ENCODE measurements at regions not wholly inside any gene's neighbourhood (a gene's known extent, or its start where the extent isn't known, plus 50 kb on each side); places are given as distances from the start of the nearest gene placed in this dataset.

- no peak for TF ChIP-seq CBFB (IDR thresholded peaks at IDR 0.05; ENCODE audit: low read depth)
- TF ChIP-seq SUPT20H (IDR thresholded peaks at IDR 0.05; ENCODE audit: borderline replicate concordance, control insufficient read depth, low read depth, low read length): no peak
- TF ChIP-seq MTA3 (IDR thresholded peaks at IDR 0.05; ENCODE audit: borderline replicate concordance, low read length): no peak
These were observed 183.0 kb upstream of the MMS22L start (continued) for GRCh38 chr6:97465877-97466561.

GRCh38 chr6:97468981-97469380, 186.0 kb upstream of the MMS22L start:
- Histone ChIP-seq H3K27me3 (replicated peaks in 1 of 2; ENCODE audit: control insufficient read depth in 2 of 2, insufficient read depth in 2 of 2, low read length in 1 of 2) (no peaks in the 10 kb centered on the region), H3K9me3 (replicated peaks; ENCODE audit: control insufficient read depth, insufficient read depth, low read length) (no peaks in the 10 kb centered on the region), H3K79me2 (ENCODE audit: control insufficient read depth, insufficient read depth, low read length) (no peaks in the 10 kb centered on the region), H4K20me1 (ENCODE audit: control insufficient read depth, insufficient read depth) (no peaks in the 10 kb centered on the region), H3K9ac (ENCODE audit: control insufficient read depth, insufficient read depth, low read length) (no peak overlapping the region), H3K36me3 (ENCODE audit: control insufficient read depth in 2 of 2, insufficient read depth in 2 of 2, low read length in 1 of 2) (no peaks in the 10 kb centered on the region), H3K4me2 (ENCODE audit: control insufficient read depth, insufficient read depth) (no peak overlapping the region), H2AFZ (ENCODE audit: control insufficient read depth, low read depth, low read length) (no peak overlapping the region), H3K27ac (ENCODE audit: control insufficient read depth, insufficient read depth) (no peak overlapping the region), H3K4me3 (no peak overlapping the region), H3K4me1 (ENCODE audit: control insufficient read depth, insufficient read depth, low read length) (no peaks in the 10 kb centered on the region)
- SMC1A ChIA-PET (ENCODE audit: uncharacterized antibody, unreplicated experiment): interaction anchor here (0.7 to 1.0 kb wide), 2 partner anchors 147 to 961 kb away, joined by 3 read pairs; no protein-coding TSS in a partner anchor
- no TSS peak for BruUV-seq (replicated peaks)
- ATAC-seq (no peak), FAIRE-seq (no peak), DNase-seq (ENCODE audit: low read depth, low spot score) (no peak)
- intact Hi-C loops (cut with micrococcal nuclease; ENCODE audit: unreplicated experiment) (no loop called here), in situ Hi-C loops (cut with MboI) (no loop called here)
- RAD21 ChIA-PET (ENCODE audit: unreplicated experiment): no interaction called here
- POLR2A ChIA-PET: no interaction called here
- CTCF ChIA-PET: interaction anchor here (1.2 to 2.1 kb wide), 2 partner anchors 28 to 283 kb away, joined by 3 to 4 read pairs; no protein-coding TSS in a partner anchor
- no peak for TF ChIP-seq BACH1 (IDR thresholded peaks at IDR 0.05; ENCODE audit: borderline replicate concordance)
- no peak for TF ChIP-seq ATF3 (IDR thresholded peaks at IDR 0.05; ENCODE audit: borderline replicate concordance, extremely low read depth, low read depth, low read length)
- TF ChIP-seq SMARCA5 (IDR thresholded peaks at IDR 0.05): no peak
- no peak for TF ChIP-seq CHD4 (IDR thresholded peaks at IDR 0.05)
- TF ChIP-seq, protein P1, sequence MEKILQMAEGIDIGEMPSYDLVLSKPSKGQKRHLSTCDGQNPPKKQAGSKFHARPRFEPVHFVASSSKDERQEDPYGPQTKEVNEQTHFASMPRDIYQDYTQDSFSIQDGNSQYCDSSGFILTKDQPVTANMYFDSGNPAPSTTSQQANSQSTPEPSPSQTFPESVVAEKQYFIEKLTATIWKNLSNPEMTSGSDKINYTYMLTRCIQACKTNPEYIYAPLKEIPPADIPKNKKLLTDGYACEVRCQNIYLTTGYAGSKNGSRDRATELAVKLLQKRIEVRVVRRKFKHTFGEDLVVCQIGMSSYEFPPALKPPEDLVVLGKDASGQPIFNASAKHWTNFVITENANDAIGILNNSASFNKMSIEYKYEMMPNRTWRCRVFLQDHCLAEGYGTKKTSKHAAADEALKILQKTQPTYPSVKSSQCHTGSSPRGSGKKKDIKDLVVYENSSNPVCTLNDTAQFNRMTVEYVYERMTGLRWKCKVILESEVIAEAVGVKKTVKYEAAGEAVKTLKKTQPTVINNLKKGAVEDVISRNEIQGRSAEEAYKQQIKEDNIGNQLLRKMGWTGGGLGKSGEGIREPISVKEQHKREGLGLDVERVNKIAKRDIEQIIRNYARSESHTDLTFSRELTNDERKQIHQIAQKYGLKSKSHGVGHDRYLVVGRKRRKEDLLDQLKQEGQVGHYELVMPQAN (conservative IDR thresholded peaks at IDR 0.05): no peak
- TF ChIP-seq NRF1 (conservative IDR thresholded peaks at IDR 0.05; ENCODE audit: low read depth, low read length): no peak
- no peak for TF ChIP-seq ZNF217 (IDR thresholded peaks at IDR 0.05)
- TF ChIP-seq SKIL (IDR thresholded peaks at IDR 0.05; ENCODE audit: low read depth, poor library complexity, severe bottlenecking): no peak
- TF ChIP-seq, protein P2, sequence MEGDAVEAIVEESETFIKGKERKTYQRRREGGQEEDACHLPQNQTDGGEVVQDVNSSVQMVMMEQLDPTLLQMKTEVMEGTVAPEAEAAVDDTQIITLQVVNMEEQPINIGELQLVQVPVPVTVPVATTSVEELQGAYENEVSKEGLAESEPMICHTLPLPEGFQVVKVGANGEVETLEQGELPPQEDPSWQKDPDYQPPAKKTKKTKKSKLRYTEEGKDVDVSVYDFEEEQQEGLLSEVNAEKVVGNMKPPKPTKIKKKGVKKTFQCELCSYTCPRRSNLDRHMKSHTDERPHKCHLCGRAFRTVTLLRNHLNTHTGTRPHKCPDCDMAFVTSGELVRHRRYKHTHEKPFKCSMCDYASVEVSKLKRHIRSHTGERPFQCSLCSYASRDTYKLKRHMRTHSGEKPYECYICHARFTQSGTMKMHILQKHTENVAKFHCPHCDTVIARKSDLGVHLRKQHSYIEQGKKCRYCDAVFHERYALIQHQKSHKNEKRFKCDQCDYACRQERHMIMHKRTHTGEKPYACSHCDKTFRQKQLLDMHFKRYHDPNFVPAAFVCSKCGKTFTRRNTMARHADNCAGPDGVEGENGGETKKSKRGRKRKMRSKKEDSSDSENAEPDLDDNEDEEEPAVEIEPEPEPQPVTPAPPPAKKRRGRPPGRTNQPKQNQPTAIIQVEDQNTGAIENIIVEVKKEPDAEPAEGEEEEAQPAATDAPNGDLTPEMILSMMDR (IDR thresholded peaks at IDR 0.05 in 2 of 3, conservative IDR thresholded peaks at IDR 0.05 in 1 of 3; ENCODE audit: control insufficient read depth in 2 of 3, extremely low read depth in 1 of 3, insufficient read depth in 1 of 3, low read depth in 3 of 3, low read length in 3 of 3): no peak
- no peak for TF ChIP-seq ZBTB4 (CRISPR knock-in tag; IDR thresholded peaks at IDR 0.05)

All from GM12878 (cell line).